ENCODE measurements at regions not wholly inside any gene's neighbourhood (a gene's known extent, or its start where the extent isn't known, plus 50 kb on each side); places are given as distances from the start of the nearest gene placed in this dataset.

DNA sequence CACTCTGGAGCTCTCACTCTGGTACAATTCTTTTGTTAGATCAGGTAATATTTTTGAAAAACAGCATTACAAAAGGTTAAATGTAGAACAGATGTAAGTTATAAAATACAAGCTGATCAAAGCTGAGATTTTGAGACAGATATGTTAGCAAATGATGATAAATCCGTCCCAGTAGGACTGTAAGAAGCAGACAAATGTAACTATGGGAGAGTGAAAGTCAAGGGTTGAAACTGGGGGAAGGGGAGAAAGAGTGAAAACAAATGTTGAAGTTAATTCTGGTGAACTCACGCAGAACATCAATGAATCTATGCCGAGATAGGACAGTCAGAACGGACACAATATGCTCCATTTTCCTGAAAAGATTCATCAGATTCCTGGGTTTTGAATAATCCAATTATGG is 298.9 kb upstream of the IRX5 start:
- no peaks in the 10 kb centered on the region for H3K4me1 ChIP-seq (ENCODE audit: control insufficient read depth, insufficient read depth, low read length)
- H3K9me3 ChIP-seq (ENCODE audit: control insufficient read depth, insufficient read depth, low read length): no peaks in the 10 kb centered on the region
- H3K36me3 ChIP-seq (ENCODE audit: control insufficient read depth, insufficient read depth, low read length): no peaks in the 10 kb centered on the region
- peaks cover 8% of the 10 kb centered on the region; the same call in 1 of the 2 replicates for H3K27me3 ChIP-seq (ENCODE audit: control insufficient read depth, insufficient read depth, low read length)
- no peak overlapping the region for H3K4me3 ChIP-seq (ENCODE audit: low read depth, low read length)
- no peak overlapping the region for H3K9ac ChIP-seq (ENCODE audit: low read depth, low read length)
- no peak overlapping the region for H3K27ac ChIP-seq (ENCODE audit: low read depth, low read length)

DNA sequence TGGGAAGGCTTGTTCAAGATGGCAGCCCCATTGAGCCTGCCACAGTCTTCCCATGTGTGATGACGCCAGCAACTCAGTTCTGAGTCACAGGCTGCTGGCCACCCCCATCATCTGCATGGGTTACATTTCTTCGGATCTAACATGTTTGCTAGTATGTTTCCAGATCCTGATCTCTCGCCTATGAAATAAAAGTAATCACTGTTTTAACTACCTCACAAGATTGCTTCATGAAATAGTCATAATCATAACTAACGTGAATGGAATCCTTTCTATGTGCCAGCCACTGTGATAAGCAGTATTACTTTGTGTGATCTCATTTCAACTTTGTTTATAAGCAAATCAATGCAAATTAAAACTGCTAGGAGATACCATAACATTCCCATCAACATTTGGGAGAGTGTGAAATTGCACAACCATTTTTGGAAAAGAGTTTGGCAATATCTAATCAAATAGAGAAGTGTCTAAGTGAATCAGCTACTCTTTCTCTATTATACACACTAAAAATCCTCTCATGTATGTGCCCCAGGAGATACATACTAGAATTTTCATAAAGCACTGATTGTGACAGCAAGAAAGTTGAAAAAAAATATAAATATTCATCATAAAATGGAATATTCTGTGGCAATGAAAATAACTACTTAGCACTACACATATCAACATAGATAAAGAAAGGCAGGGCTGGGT is 300.2 kb upstream of the IRX5 start:
- Histone ChIP-seq H3K27me3 (ENCODE audit: control insufficient read depth, insufficient read depth, low read length) (peaks cover 8% of the 10 kb centered on the region; the same call in 1 of the 2 replicates), H3K4me3 (ENCODE audit: low read depth, low read length) (no peak overlapping the region), H3K9ac (ENCODE audit: low read depth, low read length) (no peak overlapping the region), H3K27ac (ENCODE audit: low read depth, low read length) (no peak overlapping the region), H3K4me1 (ENCODE audit: control insufficient read depth, insufficient read depth, low read length) (no peaks in the 10 kb centered on the region), H3K9me3 (ENCODE audit: control insufficient read depth, insufficient read depth, low read length) (no peaks in the 10 kb centered on the region), H3K36me3 (ENCODE audit: control insufficient read depth, insufficient read depth, low read length) (no peaks in the 10 kb centered on the region)

DNA sequence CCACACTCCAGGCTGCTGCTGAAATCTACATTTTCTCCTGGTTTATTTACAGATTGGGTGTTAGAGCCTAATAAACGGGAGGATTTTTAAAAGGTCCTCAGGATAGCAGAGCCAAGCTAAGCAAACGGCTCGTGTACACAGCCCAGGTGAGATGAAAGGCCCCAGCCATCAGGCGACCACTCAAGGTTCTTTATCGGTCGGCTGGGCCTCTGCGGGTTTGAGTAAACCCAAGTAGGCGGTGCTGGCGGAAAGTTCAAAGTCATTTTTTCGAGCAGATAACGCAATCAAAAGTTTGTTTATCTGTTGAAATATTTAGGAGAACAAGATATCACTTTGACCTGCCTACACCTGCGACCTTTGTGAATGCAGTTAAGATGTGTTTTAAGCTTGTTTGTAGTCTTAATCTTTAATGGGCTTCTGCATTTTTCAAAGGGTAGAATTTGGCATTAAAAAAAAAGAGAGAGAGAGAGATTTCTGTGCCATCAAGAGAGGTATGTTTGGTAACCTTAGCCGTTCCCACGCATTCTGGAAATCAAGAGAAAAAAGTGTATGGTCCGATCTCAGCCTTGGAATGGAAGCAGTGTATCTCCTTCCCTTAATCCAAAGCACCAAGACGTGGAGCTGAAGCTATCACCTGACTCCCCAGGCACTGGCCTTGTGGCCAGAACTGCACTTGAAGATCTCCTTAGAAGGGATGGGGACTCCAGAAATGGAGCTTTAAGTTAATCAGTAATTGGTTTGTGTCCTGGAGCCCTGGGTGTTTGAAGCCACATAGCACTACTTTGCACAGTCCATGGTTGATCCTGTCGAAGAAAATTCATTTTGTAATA is 301.7 kb upstream of the IRX5 start:
- 0 out of 2 replicates have a peak, but pooled peaks cover 4% of the 10 kb centered on the region for H3K27me3 ChIP-seq (ENCODE audit: control insufficient read depth, insufficient read depth, low read length)
- no peaks in the 10 kb centered on the region for H3K9me3 ChIP-seq (ENCODE audit: control insufficient read depth, insufficient read depth, low read length)
- no peak overlapping the region for H3K27ac ChIP-seq (ENCODE audit: low read depth, low read length)
- no peak overlapping the region for H3K4me3 ChIP-seq (ENCODE audit: low read depth, low read length)
- H3K9ac ChIP-seq (ENCODE audit: low read depth, low read length): no peak overlapping the region
- no peaks in the 10 kb centered on the region for H3K4me1 ChIP-seq (ENCODE audit: control insufficient read depth, insufficient read depth, low read length)
- no peaks in the 10 kb centered on the region for H3K36me3 ChIP-seq (ENCODE audit: control insufficient read depth, insufficient read depth, low read length)

GRCh38 chr16:54627616-54628015 is 303.0 kb upstream of the IRX5 start:
- Histone ChIP-seq H3K4me3 (ENCODE audit: low read depth, low read length) (no peak overlapping the region), H3K9me3 (ENCODE audit: control insufficient read depth, insufficient read depth, low read length) (no peaks in the 10 kb centered on the region), H3K27ac (ENCODE audit: low read depth, low read length) (no peak overlapping the region), H3K4me1 (ENCODE audit: control insufficient read depth, insufficient read depth, low read length) (no peaks in the 10 kb centered on the region), H3K36me3 (ENCODE audit: control insufficient read depth, insufficient read depth, low read length) (no peaks in the 10 kb centered on the region), H3K9ac (ENCODE audit: low read depth, low read length) (no peak overlapping the region), H3K27me3 (ENCODE audit: control insufficient read depth, insufficient read depth, low read length) (0 out of 2 replicates have a peak, but pooled peaks cover 4% of the 10 kb centered on the region)

DNA sequence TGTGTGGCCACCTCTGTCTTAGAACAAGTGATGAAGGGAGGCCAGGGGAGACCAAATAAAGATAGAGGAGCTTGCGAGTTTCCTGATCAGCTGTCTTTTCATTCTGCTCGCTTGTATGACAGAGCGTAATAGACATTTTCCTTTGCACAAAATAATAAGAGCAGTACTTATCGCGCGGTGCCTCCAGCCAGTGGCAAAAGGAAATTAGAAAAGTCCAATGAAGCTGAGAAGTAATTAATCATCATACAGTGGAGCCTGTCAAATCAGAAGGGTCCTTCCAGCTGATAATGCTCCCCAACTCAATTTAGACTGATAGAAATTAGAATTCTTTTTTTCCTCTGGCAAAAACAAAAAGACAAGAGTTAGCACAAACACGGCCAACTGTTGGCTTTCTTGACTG is 307.0 kb upstream of the IRX5 start:
- no peaks in the 10 kb centered on the region for H3K36me3 ChIP-seq (ENCODE audit: control insufficient read depth, insufficient read depth, low read length)
- H3K9me3 ChIP-seq (ENCODE audit: control insufficient read depth, insufficient read depth, low read length): peaks cover 6% of the 10 kb centered on the region
- H3K9ac ChIP-seq (ENCODE audit: low read depth, low read length): no peak overlapping the region
- 0 out of 2 replicates have a peak, but pooled peaks cover 4% of the 10 kb centered on the region for H3K27me3 ChIP-seq (ENCODE audit: control insufficient read depth, insufficient read depth, low read length)
- H3K4me1 ChIP-seq (ENCODE audit: control insufficient read depth, insufficient read depth, low read length): no peaks in the 10 kb centered on the region
- H3K27ac ChIP-seq (ENCODE audit: low read depth, low read length): no peak overlapping the region
- H3K4me3 ChIP-seq (ENCODE audit: low read depth, low read length): no peak overlapping the region

DNA sequence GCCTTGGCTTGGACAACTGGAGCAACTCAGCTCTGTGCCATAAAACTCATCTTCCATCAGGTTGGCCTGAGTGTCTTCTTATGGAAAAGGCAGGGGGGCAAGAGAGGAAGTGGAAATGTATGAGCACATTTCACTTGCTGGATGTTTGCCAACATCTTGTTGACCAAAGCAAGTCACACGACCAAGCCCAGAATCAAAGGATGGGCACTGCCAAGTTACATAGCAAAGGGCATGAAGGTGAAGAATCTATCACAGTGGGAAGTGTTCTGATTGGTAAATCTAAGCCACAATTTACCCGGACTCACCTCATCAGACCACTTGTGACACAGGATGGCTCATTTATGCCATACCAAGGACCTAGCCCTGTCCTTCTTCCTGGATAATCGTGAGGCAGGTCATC is 310.5 kb upstream of the IRX5 start:
- H3K4me3 ChIP-seq (ENCODE audit: low read depth, low read length): no peak overlapping the region
- no peak overlapping the region for H3K9ac ChIP-seq (ENCODE audit: low read depth, low read length)
- peaks cover 8% of the 10 kb centered on the region for H3K9me3 ChIP-seq (ENCODE audit: control insufficient read depth, insufficient read depth, low read length)
- no peak overlapping the region for H3K27ac ChIP-seq (ENCODE audit: low read depth, low read length)
- no peaks in the 10 kb centered on the region for H3K27me3 ChIP-seq (ENCODE audit: control insufficient read depth, insufficient read depth, low read length)
- no peaks in the 10 kb centered on the region for H3K36me3 ChIP-seq (ENCODE audit: control insufficient read depth, insufficient read depth, low read length)
- no peaks in the 10 kb centered on the region for H3K4me1 ChIP-seq (ENCODE audit: control insufficient read depth, insufficient read depth, low read length)

DNA sequence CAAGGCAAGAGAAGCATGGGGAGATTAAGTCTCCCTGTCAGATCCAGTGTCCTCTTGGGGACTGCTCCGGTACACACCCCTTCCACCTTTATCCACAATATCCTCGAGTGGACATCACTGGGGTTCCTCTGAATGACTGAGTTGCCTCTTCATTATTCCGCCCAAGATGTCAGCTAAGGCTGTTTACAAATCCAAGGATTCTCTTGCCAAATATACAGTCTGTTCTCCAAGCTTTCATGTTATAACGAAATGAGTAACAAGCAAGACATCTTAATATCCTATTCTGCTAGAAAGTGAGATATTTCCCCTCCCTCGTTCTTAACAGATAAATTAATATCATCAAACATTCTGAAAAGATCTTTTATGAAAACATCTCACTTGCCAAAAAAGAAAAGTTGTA is 314.1 kb upstream of the IRX5 start:
- Histone ChIP-seq H3K27ac (ENCODE audit: low read depth, low read length) (no peak overlapping the region), H3K4me3 (ENCODE audit: low read depth, low read length) (no peak overlapping the region), H3K4me1 (ENCODE audit: control insufficient read depth, insufficient read depth, low read length) (no peaks in the 10 kb centered on the region), H3K36me3 (ENCODE audit: control insufficient read depth, insufficient read depth, low read length) (no peaks in the 10 kb centered on the region), H3K9ac (ENCODE audit: low read depth, low read length) (no peak overlapping the region), H3K9me3 (ENCODE audit: control insufficient read depth, insufficient read depth, low read length) (peaks cover 8% of the 10 kb centered on the region), H3K27me3 (ENCODE audit: control insufficient read depth, insufficient read depth, low read length) (no peaks in the 10 kb centered on the region)

DNA sequence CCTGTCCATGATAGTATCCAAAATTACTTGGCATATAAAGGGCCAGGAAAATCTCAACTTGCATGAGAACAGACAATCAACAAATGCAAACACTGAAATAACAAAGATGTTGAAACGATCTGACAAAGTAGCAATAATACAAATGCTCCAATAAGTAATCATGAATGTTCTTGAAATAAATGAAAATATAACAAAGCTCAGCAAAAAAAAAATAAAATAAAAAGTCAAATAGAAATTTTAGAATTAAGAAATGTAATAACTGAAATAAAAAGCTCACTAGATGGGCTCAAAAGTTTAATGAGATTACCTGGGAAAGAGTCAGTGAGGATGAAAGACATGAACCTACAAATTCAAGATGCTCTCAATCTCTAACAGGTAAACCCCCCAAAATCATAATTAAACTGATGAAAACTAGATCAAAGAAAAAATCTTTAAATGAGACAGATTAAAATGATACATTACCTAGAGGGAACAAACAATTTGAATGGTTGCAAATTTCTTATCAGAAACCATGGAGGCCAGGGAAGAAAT is 319.0 kb upstream of the IRX3 start:
- H3K36me3 ChIP-seq (ENCODE audit: control insufficient read depth, insufficient read depth, low read length): no peaks in the 10 kb centered on the region
- H3K9me3 ChIP-seq (ENCODE audit: control insufficient read depth, insufficient read depth, low read length): no peaks in the 10 kb centered on the region
- H3K4me1 ChIP-seq (ENCODE audit: control insufficient read depth, insufficient read depth, low read length): no peaks in the 10 kb centered on the region
- no peak overlapping the region for H3K4me3 ChIP-seq (ENCODE audit: low read depth, low read length)
- H3K9ac ChIP-seq (ENCODE audit: low read depth, low read length): no peak overlapping the region
- no peaks in the 10 kb centered on the region for H3K27me3 ChIP-seq (ENCODE audit: control insufficient read depth, insufficient read depth, low read length)
- H3K27ac ChIP-seq (ENCODE audit: low read depth, low read length): no peak overlapping the region

DNA sequence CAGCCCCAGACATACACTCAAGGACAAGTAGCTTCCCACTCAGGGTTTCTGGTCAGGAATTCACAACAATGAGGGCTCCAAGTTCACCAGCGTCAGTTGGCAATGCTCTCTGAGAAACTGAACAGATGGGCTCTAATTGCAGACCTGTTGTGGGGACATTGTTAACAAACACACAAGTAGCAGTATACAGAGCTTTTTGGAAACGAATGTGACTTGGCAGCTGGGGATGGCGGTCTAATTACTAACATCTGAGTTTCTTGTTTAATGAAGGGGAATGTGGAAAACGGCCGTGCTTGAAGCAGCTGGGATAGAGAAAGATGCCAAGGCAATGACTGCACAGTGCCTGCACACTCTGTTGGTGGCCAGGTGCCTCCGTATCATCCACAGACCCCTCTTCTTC is 316.1 kb upstream of the IRX3 start:
- no peaks in the 10 kb centered on the region for H3K4me1 ChIP-seq (ENCODE audit: control insufficient read depth, insufficient read depth, low read length)
- no peak overlapping the region for H3K9ac ChIP-seq (ENCODE audit: low read depth, low read length)
- H3K36me3 ChIP-seq (ENCODE audit: control insufficient read depth, insufficient read depth, low read length): no peaks in the 10 kb centered on the region
- H3K27ac ChIP-seq (ENCODE audit: low read depth, low read length): no peak overlapping the region
- H3K4me3 ChIP-seq (ENCODE audit: low read depth, low read length): no peak overlapping the region
- H3K9me3 ChIP-seq (ENCODE audit: control insufficient read depth, insufficient read depth, low read length): no peaks in the 10 kb centered on the region
- no peaks in the 10 kb centered on the region for H3K27me3 ChIP-seq (ENCODE audit: control insufficient read depth, insufficient read depth, low read length)

DNA sequence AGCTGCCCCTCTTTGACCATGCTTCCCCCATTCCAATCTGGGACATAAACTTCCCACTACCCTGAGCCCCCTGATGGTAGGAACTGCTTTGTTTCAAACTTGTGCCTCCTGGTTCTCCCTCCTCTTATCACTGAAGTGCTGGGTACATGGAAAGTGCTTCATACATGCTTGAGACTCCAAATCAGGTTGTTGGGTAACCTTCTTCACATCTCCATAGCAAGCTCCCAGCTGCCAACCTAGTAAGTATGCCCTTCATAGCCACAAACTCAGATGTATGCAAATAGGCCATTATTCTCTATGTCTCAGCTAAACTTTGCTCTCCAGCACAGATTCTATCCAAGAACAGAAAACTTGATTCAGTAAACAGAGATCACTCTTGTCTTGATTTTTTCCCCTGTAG is 310.6 kb upstream of the IRX3 start:
- Histone ChIP-seq H3K36me3 (ENCODE audit: control insufficient read depth, insufficient read depth, low read length) (no peaks in the 10 kb centered on the region), H3K4me1 (ENCODE audit: control insufficient read depth, insufficient read depth, low read length) (peaks cover 29% of the 10 kb centered on the region), H3K9ac (ENCODE audit: low read depth, low read length) (no peak overlapping the region), H3K27ac (ENCODE audit: low read depth, low read length) (no peak overlapping the region), H3K4me3 (ENCODE audit: low read depth, low read length) (no peak overlapping the region), H3K9me3 (ENCODE audit: control insufficient read depth, insufficient read depth, low read length) (no peaks in the 10 kb centered on the region), H3K27me3 (ENCODE audit: control insufficient read depth, insufficient read depth, low read length) (peaks cover 35% of the 10 kb centered on the region)

DNA sequence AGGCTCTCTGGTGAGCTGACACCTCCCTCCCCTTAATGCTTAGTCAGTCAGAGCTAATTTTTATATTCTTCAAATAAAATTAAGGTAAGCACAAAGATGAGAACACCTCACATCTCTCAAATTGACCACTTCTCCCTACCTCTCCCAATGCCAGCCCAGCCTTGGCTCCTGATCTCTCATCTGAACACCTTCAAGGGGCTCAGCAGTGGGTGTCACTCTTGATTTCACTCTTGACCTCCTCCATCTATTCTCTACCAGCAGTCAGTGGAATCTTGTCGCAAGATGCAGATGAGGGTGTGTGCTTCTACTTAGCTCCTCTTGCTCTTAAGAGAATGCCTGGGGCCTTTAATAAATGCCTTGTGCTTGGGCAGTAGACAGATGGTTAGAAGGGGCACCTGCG is 309.0 kb upstream of the IRX3 start:
- Histone ChIP-seq H3K4me3 (ENCODE audit: low read depth, low read length) (no peak overlapping the region), H3K4me1 (ENCODE audit: control insufficient read depth, insufficient read depth, low read length) (peaks cover 45% of the 10 kb centered on the region), H3K27me3 (ENCODE audit: control insufficient read depth, insufficient read depth, low read length) (peaks cover 35% of the 10 kb centered on the region), H3K27ac (ENCODE audit: low read depth, low read length) (no peak overlapping the region), H3K9me3 (ENCODE audit: control insufficient read depth, insufficient read depth, low read length) (no peaks in the 10 kb centered on the region), H3K36me3 (ENCODE audit: control insufficient read depth, insufficient read depth, low read length) (no peaks in the 10 kb centered on the region), H3K9ac (ENCODE audit: low read depth, low read length) (no peak overlapping the region)

All from HUES48 (cell line).